Neutrophil (primary cell): ENCODE measurements at regions not wholly inside any gene's neighbourhood (a gene's known extent, or its start where the extent isn't known, plus 50 kb on each side); places are given as distances from the start of the nearest gene placed in this dataset.

Experiments
- H3K27ac ChIP-seq: fragments of 200-600 bp; sonication (generic); 2 replicates; pipeline ENCODE4 v1.5.1; 2016; ENCODE audit warnings: mild to moderate bottlenecking, moderate library complexity
- H3K27me3 ChIP-seq: fragments of 200-600 bp; sonication (generic); 2 replicates; pipeline ENCODE4 v1.6.0; 2016; ENCODE audit warnings: mild to moderate bottlenecking
- H3K36me3 ChIP-seq: fragments of 200-600 bp; sonication (generic); 2 replicates; pipeline ENCODE4 v1.5.1; 2017
- H3K4me1 ChIP-seq, 2 experiments: fragments of 200-600 bp in 1 of 2; sonication (generic) in 1 of 2; 1 replicate in 1 of 2; 2 replicates in 1 of 2; pipeline versions ENCODE4 v1.5.1 to v1.6.1; 2013 to 2016; ENCODE audit warnings: low read depth in 1 of 2, low read length in 1 of 2, mild to moderate bottlenecking in 1 of 2, moderate library complexity in 1 of 2; ENCODE audit not compliant: control insufficient read depth in 1 of 2, insufficient read depth in 1 of 2
- H3K4me3 ChIP-seq, 2 experiments: fragments of 200-600 bp in 1 of 2; sonication (generic) in 1 of 2; 1 replicate in 1 of 2; 2 replicates in 1 of 2; pipeline ENCODE4 v1.5.1; 2013 to 2016; ENCODE audit warnings: low read depth in 1 of 2, low read length in 1 of 2, mild to moderate bottlenecking in 1 of 2, moderate library complexity in 1 of 2
- H3K9me3 ChIP-seq: fragments of 200-600 bp; sonication (generic); 2 replicates; pipeline ENCODE4 v1.5.1; 2016
- TF ChIP-seq, protein P1 (sequence below): fragments of 200-600 bp; sonication (generic); IDR thresholded peaks from 2 replicates; pipeline ENCODE4 v1.5.1; 2016; ENCODE audit warnings: antibody characterized with exemption

- Histone ChIP-seq H3K27ac (no peak overlapping the region), H3K36me3 (no peaks in the 10 kb centered on the region), H3K9me3 (no peaks in the 10 kb centered on the region), H3K4me1 (no peaks in the 10 kb centered on the region), H3K4me3 (no peak overlapping the region), H3K27me3 (no peaks in the 10 kb centered on the region)
- TF ChIP-seq, protein P1, sequence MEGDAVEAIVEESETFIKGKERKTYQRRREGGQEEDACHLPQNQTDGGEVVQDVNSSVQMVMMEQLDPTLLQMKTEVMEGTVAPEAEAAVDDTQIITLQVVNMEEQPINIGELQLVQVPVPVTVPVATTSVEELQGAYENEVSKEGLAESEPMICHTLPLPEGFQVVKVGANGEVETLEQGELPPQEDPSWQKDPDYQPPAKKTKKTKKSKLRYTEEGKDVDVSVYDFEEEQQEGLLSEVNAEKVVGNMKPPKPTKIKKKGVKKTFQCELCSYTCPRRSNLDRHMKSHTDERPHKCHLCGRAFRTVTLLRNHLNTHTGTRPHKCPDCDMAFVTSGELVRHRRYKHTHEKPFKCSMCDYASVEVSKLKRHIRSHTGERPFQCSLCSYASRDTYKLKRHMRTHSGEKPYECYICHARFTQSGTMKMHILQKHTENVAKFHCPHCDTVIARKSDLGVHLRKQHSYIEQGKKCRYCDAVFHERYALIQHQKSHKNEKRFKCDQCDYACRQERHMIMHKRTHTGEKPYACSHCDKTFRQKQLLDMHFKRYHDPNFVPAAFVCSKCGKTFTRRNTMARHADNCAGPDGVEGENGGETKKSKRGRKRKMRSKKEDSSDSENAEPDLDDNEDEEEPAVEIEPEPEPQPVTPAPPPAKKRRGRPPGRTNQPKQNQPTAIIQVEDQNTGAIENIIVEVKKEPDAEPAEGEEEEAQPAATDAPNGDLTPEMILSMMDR: no peak
These were observed 161.7 kb upstream of the CRBN start for GRCh38 chr3:3340965-3341895.

- no peaks in the 10 kb centered on the region for H3K9me3 ChIP-seq
- no peaks in the 10 kb centered on the region for H3K27me3 ChIP-seq
- no peaks in the 10 kb centered on the region for H3K4me1 ChIP-seq
- no peaks in the 10 kb centered on the region for H3K36me3 ChIP-seq
- H3K27ac ChIP-seq: no peak overlapping the region
- no peak overlapping the region for H3K4me3 ChIP-seq
- TF ChIP-seq, protein P1: no peak
These were observed 161.0 kb upstream of the CRBN start for GRCh38 chr3:3340526-3340925.

DNA sequence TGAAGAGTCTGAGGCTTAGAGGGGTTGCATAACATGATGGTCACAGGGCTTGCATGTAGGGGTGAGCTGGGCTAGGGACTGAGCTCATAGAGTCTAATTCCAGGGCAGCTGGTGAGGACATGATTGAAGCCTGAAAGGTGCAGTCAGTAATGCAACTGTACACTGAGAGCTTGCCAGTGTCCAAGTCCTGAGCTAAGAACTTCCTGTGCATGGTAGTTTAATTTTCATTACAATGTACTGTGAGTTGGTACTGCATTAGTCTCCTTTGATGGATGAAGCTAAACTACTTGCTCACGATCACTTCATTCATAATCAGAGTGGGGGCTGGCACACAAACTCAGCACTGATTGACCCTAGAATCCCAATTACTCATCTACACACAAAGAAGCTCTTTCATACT lies 156.4 kb upstream of the CRBN start:
- no peak overlapping the region for H3K27ac ChIP-seq
- H3K4me1 ChIP-seq: no peaks in the 10 kb centered on the region
- no peaks in the 10 kb centered on the region for H3K9me3 ChIP-seq
- no peak overlapping the region for H3K4me3 ChIP-seq
- no peaks in the 10 kb centered on the region for H3K27me3 ChIP-seq
- TF ChIP-seq, protein P1: no peak
- H3K36me3 ChIP-seq: no peaks in the 10 kb centered on the region

GRCh38 chr3:3334491-3334890 lies 155.0 kb upstream of the CRBN start:
- no peaks in the 10 kb centered on the region for H3K9me3 ChIP-seq
- H3K27ac ChIP-seq: no peak overlapping the region
- no peaks in the 10 kb centered on the region for H3K4me1 ChIP-seq
- no peak overlapping the region for H3K4me3 ChIP-seq
- H3K36me3 ChIP-seq: no peaks in the 10 kb centered on the region
- H3K27me3 ChIP-seq: no peaks in the 10 kb centered on the region
- TF ChIP-seq, protein P1: no peak

- H3K4me3 ChIP-seq: no peak overlapping the region
- no peaks in the 10 kb centered on the region for H3K36me3 ChIP-seq
- H3K27me3 ChIP-seq: no peaks in the 10 kb centered on the region
- no peaks in the 10 kb centered on the region for H3K9me3 ChIP-seq
- H3K4me1 ChIP-seq: no peaks in the 10 kb centered on the region
- TF ChIP-seq, protein P1: no peak
- no peak overlapping the region for H3K27ac ChIP-seq
These were observed 154.1 kb upstream of the CRBN start for GRCh38 chr3:3333571-3333970.
